ENCODE measurements at regions not wholly inside any gene's neighbourhood (a gene's known extent, or its start where the extent isn't known, plus 50 kb on each side); places are given as distances from the start of the nearest gene placed in this dataset.
"Not testable (repeated sequence)": the region's sequence is repeated elsewhere in the genome, so short reads cannot be mapped to it uniquely, and the experiment has no call there.

- TF ChIP-seq EZH2 (IDR thresholded peaks at IDR 0.05; ENCODE audit: borderline replicate concordance); CTCF (IDR thresholded peaks at IDR 0.05; ENCODE audit: poor library complexity); EZH2phosphoT487 (IDR thresholded peaks at IDR 0.05; ENCODE audit: low read depth, severe bottlenecking, unreplicated experiment): not testable (repeated sequence)
Observed at GRCh38 chr2:111271647-111272304, 151.1 kb downstream of the BCL2L11 start.
